ENCODE measurements at regions not wholly inside any gene's neighbourhood (a gene's known extent, or its start where the extent isn't known, plus 50 kb on each side); places are given as distances from the start of the nearest gene placed in this dataset.

DNA sequence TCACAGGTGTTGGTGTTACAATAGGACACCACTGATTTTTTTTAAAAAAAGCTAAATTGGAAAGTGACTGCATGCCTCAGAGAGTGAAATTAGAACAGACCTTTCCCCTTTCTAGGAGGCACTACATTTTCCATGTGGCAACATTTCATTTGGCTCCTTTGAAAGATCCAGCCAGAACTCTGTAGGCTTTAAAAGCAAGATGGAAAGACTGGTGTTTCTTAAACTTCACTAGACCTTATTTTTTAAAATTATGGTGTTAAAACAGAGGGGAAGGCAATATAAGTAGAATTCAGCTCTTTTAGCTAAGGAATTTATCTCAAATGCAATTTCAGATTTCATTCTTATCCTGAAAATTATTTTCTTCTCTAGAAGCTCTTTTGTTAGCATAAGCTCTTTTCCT lies 317.6 kb upstream of the TGFBR2 start:
- TF ChIP-seq CEBPB (IDR thresholded peaks at IDR 0.05; ENCODE audit: low read depth, low read length) (no peak), SAP30 (IDR thresholded peaks at IDR 0.05; ENCODE audit: insufficient read depth, insufficient replicate concordance, low read length) (no peak), RXRA (IDR thresholded peaks at IDR 0.05; ENCODE audit: insufficient read depth, low read depth, low read length) (no peak), POLR2A (IDR thresholded peaks at IDR 0.05; ENCODE audit: control extremely low read depth in 1 of 2, low read depth in 2 of 2, low read length in 2 of 2) (no peak), EZH2 (IDR thresholded peaks at IDR 0.05; ENCODE audit: low read depth, low read length, severe bottlenecking) (no peak), CHD2 (IDR thresholded peaks at IDR 0.05; ENCODE audit: low read length) (no peak), KDM4A (IDR thresholded peaks at IDR 0.05; ENCODE audit: low read depth, low read length, severe bottlenecking) (no peak)
- TF ChIP-seq, protein P1, sequence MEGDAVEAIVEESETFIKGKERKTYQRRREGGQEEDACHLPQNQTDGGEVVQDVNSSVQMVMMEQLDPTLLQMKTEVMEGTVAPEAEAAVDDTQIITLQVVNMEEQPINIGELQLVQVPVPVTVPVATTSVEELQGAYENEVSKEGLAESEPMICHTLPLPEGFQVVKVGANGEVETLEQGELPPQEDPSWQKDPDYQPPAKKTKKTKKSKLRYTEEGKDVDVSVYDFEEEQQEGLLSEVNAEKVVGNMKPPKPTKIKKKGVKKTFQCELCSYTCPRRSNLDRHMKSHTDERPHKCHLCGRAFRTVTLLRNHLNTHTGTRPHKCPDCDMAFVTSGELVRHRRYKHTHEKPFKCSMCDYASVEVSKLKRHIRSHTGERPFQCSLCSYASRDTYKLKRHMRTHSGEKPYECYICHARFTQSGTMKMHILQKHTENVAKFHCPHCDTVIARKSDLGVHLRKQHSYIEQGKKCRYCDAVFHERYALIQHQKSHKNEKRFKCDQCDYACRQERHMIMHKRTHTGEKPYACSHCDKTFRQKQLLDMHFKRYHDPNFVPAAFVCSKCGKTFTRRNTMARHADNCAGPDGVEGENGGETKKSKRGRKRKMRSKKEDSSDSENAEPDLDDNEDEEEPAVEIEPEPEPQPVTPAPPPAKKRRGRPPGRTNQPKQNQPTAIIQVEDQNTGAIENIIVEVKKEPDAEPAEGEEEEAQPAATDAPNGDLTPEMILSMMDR (IDR thresholded peaks at IDR 0.05; ENCODE audit: control extremely low read depth in 1 of 3, insufficient read depth in 1 of 3, low read depth in 1 of 3, low read length in 3 of 3), result no peak
